GM21423 (cell line): ENCODE measurements at regions not wholly inside any gene's neighbourhood (a gene's known extent, or its start where the extent isn't known, plus 50 kb on each side); places are given as distances from the start of the nearest gene placed in this dataset.
"Not testable (repeated sequence)": the region's sequence is repeated elsewhere in the genome, so short reads cannot be mapped to it uniquely, and the experiment has no call there.

Source experiments
- ATAC-seq: cut with Tn5 transposase; IDR thresholded peaks from one replicate; pipeline ENCODE4 v1.9.1; 2021; ENCODE audit warnings: mild to moderate bottlenecking, moderate library complexity; ENCODE audit not compliant: unreplicated experiment

- no peak for ATAC-seq
Measured at GRCh38 chr14:46596236-46596635, 55.3 kb downstream of the RPL10L start.

DNA sequence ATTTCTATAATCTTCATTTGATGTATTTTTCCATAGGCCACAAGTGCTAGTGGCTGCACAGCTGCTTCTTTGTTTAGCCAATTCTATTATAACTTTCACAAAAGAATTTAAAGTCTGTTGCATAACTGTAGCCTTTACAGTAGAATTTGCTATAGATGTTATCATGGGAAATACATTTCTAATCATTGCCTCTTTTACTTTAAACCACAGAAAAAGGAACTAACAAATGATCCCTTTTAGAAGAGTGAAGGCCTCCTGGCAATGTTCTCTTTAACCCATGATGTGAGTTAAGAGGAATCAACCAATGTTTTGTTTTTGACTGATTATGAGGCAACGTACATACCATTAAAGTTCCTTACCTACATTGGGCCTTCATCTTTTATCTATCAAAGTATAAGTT lies 68.8 kb downstream of the RPL10L start:
- no peak for ATAC-seq

- ATAC-seq: peak; percentile 49
Measured at GRCh38 chr14:46581036-46581671, 70.4 kb downstream of the RPL10L start.

DNA sequence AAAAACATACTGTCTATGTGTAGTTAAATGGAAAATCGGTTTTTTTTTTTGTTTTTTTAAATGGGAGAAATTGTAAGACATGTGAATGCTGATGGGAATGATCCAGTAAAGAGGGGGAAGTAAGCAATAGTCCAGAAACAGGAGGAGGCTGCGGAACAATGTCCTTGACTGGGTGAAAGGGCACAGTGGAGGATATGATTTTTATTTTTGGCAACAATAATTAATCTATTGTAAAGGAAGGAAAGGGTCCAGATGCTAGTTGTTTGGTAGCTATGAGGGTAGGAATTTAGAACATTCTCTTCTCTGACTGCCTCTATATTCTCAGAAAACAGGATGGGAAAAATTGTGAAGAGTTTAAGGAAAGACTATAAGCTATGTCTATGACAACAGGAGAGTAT lies 76.6 kb downstream of the RPL10L start:
- ATAC-seq: no peak

- no peak for ATAC-seq
Measured at GRCh38 chr14:46574221-46574977, 77.2 kb downstream of the RPL10L start.

DNA sequence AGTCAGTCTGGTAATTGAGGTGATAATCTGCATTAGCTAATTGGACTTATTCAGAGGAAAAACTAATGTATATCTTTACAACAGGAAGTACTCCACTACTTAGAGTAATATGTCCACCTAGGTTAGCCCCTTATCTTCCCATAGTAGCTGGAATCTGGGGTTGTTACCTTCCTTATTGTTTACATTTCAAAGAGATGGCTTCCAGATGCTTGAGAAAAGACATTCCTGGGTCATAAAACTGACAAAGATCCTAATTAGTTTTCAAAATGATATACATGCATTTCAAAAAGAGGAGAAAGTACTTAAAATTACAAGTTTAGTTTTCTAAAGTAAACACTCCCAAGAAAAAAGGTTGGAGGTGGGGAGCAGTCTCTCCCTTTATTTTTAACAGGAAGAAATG lies 78.1 kb downstream of the RPL10L start:
- no peak for ATAC-seq

GRCh38 chr14:46571970-46572369 lies 79.6 kb downstream of the RPL10L start:
- no peak for ATAC-seq

DNA sequence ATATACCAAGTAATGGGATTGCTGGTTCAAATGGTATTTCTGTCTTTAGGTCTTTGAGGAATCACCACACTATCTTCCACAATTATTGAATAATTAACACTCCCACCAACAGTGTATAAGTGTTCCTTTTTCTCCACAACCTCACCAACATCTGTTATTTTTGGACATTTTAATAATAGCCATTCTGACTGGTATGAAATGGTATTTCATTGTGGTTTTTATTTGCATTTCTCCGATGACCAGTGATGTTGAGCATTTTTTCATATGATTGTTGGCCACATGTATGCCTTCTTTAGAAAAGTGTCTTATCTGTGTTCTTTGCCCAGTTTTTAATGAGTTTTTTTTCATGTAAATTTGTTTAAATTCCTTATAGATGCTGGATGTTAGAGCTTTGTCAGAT lies 83.4 kb downstream of the RPL10L start:
- not testable (repeated sequence) for ATAC-seq

DNA sequence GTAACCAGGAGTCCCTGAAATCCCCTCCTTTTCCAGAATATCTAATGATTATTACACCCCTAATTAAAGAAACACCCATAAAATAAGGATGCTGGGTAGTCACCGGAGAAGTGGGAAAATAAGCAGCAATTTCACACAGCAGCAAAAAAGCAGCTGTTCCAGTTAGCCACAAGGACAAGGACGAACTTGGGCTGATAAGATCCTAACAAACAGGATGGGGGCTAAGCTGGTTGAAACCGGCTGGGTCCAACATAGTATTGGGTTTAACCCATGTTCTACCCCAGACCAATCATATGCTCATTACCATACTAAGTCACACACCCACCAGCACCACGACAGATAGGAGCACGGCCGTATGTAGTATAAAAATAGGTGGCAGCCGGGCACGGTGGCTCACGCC lies 100.7 kb downstream of the RPL10L start:
- ATAC-seq: no peak

DNA sequence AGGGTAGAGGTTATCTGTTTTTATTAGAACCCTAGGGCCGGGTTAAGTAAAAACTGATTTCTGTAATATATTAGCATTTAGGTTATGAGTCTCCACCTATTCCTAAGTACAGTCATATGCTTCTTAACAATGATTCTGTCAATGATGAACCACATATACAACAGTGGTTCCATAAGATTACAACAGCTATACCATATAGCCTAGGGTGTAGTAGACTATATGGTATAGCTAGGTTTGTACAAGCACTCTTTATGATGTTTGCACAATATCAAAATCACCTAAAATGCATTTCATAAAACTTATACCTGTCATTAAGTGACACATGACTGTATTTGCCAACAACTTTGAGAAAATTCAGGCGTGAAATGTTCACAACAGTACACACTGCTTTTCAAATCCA lies 110.6 kb downstream of the RPL10L start:
- ATAC-seq: no peak

- no peak for ATAC-seq
Measured at GRCh38 chr14:46519121-46519520, 132.5 kb downstream of the RPL10L start.

DNA sequence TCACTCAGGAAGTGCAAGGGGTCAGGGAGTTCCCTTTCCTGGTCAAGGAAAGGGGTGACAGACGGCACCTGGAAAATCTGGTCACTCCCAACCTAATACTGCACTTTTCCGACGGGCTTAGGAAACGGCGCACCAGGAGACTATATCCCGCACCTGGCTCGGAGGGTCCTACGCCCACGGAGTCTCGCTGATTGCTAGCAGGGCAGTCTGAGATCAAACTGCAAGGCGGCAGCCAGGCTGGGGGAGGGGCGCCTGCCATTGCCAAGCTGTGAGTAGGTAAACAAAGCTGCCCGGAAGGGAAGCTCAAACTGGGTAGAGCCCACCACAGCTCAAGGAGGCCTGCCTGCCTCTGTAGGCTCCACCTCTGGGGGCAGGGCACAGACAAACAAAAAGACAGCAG lies 142.8 kb downstream of the RPL10L start:
- not testable (repeated sequence) for ATAC-seq

DNA sequence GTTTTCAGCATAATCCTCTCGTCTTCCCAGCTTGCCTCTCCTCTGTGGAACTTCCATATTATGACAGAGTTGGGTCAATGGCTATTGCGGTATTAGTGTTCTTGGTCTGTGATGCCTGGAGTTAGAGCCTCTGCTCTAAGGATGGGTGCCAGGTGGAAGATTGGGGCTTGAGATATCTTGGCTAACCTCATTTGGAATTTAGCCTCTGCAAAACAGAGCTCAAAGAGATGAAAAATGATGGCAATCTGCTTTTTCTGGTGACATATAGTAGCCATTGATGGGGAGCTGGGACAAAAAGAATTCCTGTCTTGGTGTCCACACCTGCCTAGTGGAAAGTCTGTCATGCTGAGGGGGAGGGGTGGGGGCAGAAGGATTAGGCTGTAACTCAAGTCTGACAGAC lies 152.1 kb downstream of the RPL10L start:
- ATAC-seq: no peak

- ATAC-seq: no peak
Measured at GRCh38 chr14:46496409-46496808, 155.2 kb downstream of the RPL10L start.

- peak; percentile 97 for ATAC-seq
Measured at GRCh38 chr14:46490238-46490685, 161.3 kb downstream of the RPL10L start.

- no peak for ATAC-seq
Measured at GRCh38 chr14:46488374-46488773, 163.2 kb downstream of the RPL10L start.

DNA sequence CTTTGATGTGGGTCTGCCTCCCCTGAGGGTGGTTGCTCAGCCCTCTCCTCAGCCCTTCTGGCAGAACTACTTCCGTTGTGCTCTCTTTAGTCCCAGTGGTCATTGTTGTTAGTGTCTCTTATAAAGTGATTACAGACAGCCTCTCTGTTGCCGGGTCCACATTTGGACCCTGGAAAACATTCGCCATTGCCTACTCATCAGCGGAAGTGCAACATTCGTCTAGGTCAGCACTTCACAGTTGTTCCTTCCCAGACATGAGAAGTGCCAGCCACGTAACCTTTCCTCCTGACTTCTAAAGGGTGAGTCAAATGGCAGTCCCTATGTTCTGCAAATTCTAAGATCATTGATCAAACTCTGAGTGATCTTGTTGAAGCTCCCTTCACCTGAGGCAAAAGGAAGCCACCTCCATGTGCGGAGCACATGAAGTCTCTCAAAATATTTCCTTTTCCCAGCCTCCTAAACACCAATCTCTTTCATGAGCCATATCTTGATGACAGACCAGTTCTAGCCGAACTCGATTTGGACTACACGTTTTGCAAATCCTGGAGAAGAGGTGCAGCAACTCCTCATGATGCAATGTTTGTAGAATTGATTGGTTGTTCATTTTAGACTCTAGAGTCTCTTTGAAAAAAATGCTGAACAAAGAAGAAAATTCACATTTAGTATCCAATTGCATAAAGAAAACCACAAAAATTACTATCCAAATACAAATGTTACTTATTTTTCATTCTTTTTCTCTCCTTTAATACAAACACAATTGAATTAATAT lies 163.8 kb downstream of the RPL10L start:
- ATAC-seq: no peak

DNA sequence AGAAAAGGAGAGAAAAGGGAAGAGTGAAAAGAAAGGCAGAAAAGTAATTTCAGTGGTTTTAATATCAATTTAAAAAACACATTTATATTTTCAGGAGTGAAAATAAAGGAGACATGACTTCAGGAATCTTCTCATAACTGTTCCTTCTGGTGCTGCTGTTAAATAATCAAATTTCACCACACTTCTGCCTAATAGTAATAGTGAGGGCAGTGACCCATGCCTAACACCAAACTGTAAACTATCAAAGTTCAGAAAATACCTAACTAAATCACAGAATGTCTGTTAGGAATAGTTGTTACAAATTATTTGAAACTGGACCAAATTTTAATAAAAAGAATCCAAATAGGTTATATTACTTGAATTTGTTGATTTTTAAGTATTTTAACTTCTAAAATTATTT lies 169.4 kb downstream of the RPL10L start:
- ATAC-seq: no peak

DNA sequence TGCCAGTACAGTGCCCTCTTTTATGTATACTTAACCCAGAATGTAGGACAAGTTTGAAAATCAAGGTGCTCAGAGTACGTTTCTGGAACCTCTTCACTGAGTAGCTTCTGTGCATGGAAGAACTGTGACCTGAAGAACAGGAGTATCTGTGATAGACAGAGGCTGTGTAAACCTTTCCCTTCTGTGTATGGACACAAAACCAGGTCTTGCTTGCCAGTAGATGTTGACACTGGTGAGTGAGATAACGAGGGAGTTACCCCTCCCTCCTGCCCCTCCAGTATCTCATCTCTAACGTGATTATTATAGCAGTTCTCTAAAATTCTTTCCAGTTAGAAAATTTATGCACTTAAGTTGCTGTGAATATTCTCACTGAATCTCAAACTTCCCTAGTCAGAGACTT lies 170.8 kb downstream of the RPL10L start:
- no peak for ATAC-seq

DNA sequence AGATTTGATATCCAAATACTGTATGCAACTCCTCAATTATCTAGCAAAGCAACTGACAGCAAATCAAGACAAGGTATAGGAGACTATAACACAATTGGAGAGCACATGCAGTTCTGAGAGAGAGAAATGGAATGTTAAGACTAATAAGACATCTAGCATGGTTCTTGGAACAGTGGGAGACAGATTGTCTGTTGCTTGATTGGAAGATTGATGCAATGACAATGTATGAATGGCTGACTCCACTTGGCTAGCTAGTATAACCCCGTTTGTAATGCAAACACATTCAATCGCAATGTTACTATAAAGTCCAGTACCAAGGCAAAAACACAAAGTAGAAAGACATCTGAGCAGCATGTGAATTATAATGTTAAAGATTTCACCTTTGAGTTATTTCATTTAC lies 179.3 kb downstream of the RPL10L start:
- no peak for ATAC-seq

GRCh38 chr14:46464341-46464740 lies 187.2 kb downstream of the RPL10L start:
- ATAC-seq: no peak

GRCh38 chr14:46451800-46452199 lies 199.8 kb downstream of the RPL10L start:
- ATAC-seq: no peak
